ENCODE measurements at regions not wholly inside any gene's neighbourhood (a gene's known extent, or its start where the extent isn't known, plus 50 kb on each side); places are given as distances from the start of the nearest gene placed in this dataset.

DNA sequence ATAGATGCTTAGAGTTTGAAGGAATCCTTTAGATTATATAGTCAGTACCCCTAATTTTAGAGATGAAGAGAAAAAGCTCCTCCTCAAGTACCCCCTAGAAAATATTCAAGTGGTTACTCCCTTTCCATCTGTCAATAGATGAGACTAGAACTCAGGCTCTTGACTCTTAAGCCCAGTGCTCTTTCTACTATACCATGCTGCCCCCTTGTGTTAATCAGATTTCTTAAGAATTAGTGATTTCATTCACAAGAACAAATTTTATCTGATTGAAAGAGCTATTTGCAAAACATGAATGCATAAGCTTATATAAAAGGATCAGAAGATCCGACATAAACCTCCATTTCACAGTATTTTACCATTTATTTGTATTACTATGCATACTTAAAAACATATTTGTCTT lies 179.3 kb downstream of the TFEC start:
- Histone ChIP-seq H3K27me3 (ENCODE audit: insufficient read depth, poor library complexity, severe bottlenecking) (peaks cover 2% of the 10 kb centered on the region), H3K27ac (replicated peaks) (no peak overlapping the region), H3K4me3 (replicated peaks; ENCODE audit: insufficient read depth, low read length) (no peak overlapping the region)
- TF ChIP-seq GABPA (IDR thresholded peaks at IDR 0.05; ENCODE audit: low read depth) (no peak), POLR2AphosphoS5 (IDR thresholded peaks at IDR 0.05; ENCODE audit: low read depth) (no peak)
- TF ChIP-seq, protein P1, sequence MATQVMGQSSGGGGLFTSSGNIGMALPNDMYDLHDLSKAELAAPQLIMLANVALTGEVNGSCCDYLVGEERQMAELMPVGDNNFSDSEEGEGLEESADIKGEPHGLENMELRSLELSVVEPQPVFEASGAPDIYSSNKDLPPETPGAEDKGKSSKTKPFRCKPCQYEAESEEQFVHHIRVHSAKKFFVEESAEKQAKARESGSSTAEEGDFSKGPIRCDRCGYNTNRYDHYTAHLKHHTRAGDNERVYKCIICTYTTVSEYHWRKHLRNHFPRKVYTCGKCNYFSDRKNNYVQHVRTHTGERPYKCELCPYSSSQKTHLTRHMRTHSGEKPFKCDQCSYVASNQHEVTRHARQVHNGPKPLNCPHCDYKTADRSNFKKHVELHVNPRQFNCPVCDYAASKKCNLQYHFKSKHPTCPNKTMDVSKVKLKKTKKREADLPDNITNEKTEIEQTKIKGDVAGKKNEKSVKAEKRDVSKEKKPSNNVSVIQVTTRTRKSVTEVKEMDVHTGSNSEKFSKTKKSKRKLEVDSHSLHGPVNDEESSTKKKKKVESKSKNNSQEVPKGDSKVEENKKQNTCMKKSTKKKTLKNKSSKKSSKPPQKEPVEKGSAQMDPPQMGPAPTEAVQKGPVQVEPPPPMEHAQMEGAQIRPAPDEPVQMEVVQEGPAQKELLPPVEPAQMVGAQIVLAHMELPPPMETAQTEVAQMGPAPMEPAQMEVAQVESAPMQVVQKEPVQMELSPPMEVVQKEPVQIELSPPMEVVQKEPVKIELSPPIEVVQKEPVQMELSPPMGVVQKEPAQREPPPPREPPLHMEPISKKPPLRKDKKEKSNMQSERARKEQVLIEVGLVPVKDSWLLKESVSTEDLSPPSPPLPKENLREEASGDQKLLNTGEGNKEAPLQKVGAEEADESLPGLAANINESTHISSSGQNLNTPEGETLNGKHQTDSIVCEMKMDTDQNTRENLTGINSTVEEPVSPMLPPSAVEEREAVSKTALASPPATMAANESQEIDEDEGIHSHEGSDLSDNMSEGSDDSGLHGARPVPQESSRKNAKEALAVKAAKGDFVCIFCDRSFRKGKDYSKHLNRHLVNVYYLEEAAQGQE (IDR thresholded peaks at IDR 0.05; ENCODE audit: insufficient replicate concordance, low read depth), result no peak
- TF ChIP-seq, protein P2, sequence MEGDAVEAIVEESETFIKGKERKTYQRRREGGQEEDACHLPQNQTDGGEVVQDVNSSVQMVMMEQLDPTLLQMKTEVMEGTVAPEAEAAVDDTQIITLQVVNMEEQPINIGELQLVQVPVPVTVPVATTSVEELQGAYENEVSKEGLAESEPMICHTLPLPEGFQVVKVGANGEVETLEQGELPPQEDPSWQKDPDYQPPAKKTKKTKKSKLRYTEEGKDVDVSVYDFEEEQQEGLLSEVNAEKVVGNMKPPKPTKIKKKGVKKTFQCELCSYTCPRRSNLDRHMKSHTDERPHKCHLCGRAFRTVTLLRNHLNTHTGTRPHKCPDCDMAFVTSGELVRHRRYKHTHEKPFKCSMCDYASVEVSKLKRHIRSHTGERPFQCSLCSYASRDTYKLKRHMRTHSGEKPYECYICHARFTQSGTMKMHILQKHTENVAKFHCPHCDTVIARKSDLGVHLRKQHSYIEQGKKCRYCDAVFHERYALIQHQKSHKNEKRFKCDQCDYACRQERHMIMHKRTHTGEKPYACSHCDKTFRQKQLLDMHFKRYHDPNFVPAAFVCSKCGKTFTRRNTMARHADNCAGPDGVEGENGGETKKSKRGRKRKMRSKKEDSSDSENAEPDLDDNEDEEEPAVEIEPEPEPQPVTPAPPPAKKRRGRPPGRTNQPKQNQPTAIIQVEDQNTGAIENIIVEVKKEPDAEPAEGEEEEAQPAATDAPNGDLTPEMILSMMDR (IDR thresholded peaks at IDR 0.05; ENCODE audit: insufficient read depth, low read length), result no peak
- peak in 1 of 2 experiments; percentile 6 for DNase-seq (ENCODE audit: low read depth in 1 of 2, low spot score in 1 of 2)

- Histone ChIP-seq H3K27me3 (ENCODE audit: insufficient read depth, poor library complexity, severe bottlenecking) (peaks cover 2% of the 10 kb centered on the region), H3K27ac (replicated peaks) (no peak overlapping the region), H3K4me3 (replicated peaks; ENCODE audit: insufficient read depth, low read length) (no peak overlapping the region)
- TF ChIP-seq SPI1 (IDR thresholded peaks at IDR 0.05; ENCODE audit: borderline replicate concordance, low read depth) (no peak), POLR2AphosphoS5 (IDR thresholded peaks at IDR 0.05; ENCODE audit: low read depth) (no peak), GABPA (IDR thresholded peaks at IDR 0.05; ENCODE audit: low read depth) (no peak)
- TF ChIP-seq, protein P1 (IDR thresholded peaks at IDR 0.05; ENCODE audit: insufficient replicate concordance, low read depth), result no peak
- TF ChIP-seq, protein P2 (IDR thresholded peaks at IDR 0.05; ENCODE audit: insufficient read depth, low read length), result no peak
- no peak for DNase-seq (ENCODE audit: low read depth in 1 of 2, low spot score in 1 of 2)
These were observed 179.8 kb downstream of the TFEC start for GRCh38 chr7:115850774-115851173.

- no peak for DNase-seq (ENCODE audit: low read depth in 1 of 2, low spot score in 1 of 2)
- Histone ChIP-seq H3K27me3 (ENCODE audit: insufficient read depth, poor library complexity, severe bottlenecking) (peaks cover 2% of the 10 kb centered on the region), H3K4me3 (replicated peaks; ENCODE audit: insufficient read depth, low read length) (no peak overlapping the region), H3K27ac (replicated peaks) (no peak overlapping the region)
- TF ChIP-seq, protein P2 (IDR thresholded peaks at IDR 0.05; ENCODE audit: insufficient read depth, low read length), result no peak
- TF ChIP-seq SPI1 (IDR thresholded peaks at IDR 0.05; ENCODE audit: borderline replicate concordance, low read depth), result no peak
- TF ChIP-seq, protein P1 (IDR thresholded peaks at IDR 0.05; ENCODE audit: insufficient replicate concordance, low read depth), result no peak
- no peak for TF ChIP-seq POLR2AphosphoS5 (IDR thresholded peaks at IDR 0.05; ENCODE audit: low read depth)
- no peak for TF ChIP-seq GABPA (IDR thresholded peaks at IDR 0.05; ENCODE audit: low read depth)
These were observed 185.7 kb downstream of the TFEC start for GRCh38 chr7:115844857-115845256.

All from HL-60 (cell line).